Activated CD4-positive, alpha-beta memory T cell treated with anti-CD3 and anti-CD28 coated beads for 36 hours (primary cell): ENCODE measurements at regions not wholly inside any gene's neighbourhood (a gene's known extent, or its start where the extent isn't known, plus 50 kb on each side); places are given as distances from the start of the nearest gene placed in this dataset.
"Not testable (repeated sequence)": the region's sequence is repeated elsewhere in the genome, so short reads cannot be mapped to it uniquely, and the experiment has no call there.

Experiments used
- CTCF ChIA-PET: fragments of 350-600 bp; sonication (Branson Sonifier 250); formaldehyde crosslinking; loops from one replicate; lab custom pipeline; 2021; ENCODE audit warnings: antibody characterized with exemption, inconsistent platforms; lab: Charles Lee
- POLR2A ChIA-PET: fragments of 350-600 bp; sonication (Branson Sonifier 250); formaldehyde crosslinking; loops from one replicate; lab custom pipeline; 2021; ENCODE audit warnings: antibody characterized with exemption; lab: Charles Lee
- DNase-seq: peaks from one replicate; pipeline ENCODE4 v3.0.0-alpha.2; 2020
- H3K27ac Mint-ChIP-seq: one replicate; pipeline ENCODE4 v1.8.0; 2021; ENCODE audit warnings: mixed read lengths
- H3K27me3 Mint-ChIP-seq: one replicate; pipeline ENCODE4 v1.8.0; 2021; ENCODE audit warnings: mixed read lengths
- H3K36me3 Mint-ChIP-seq: one replicate; pipeline ENCODE4 v1.8.0; 2021; ENCODE audit warnings: mixed read lengths
- H3K4me1 Mint-ChIP-seq: one replicate; pipeline ENCODE4 v1.8.0; 2021; ENCODE audit warnings: low read depth, mixed read lengths
- H3K4me3 Mint-ChIP-seq: one replicate; pipeline ENCODE4 v1.8.0; 2021; ENCODE audit warnings: mild to moderate bottlenecking, mixed read lengths
- H3K9me3 Mint-ChIP-seq: one replicate; pipeline ENCODE4 v1.8.0; 2021; ENCODE audit warnings: mixed read lengths
- intact Hi-C: fragments of 100-400 bp; cut with micrococcal nuclease; formaldehyde crosslinking; loops from one replicate; pipeline ENCODE4 v1.15.1; 2023

- intact Hi-C loops = no loop called here
- Mint-ChIP-seq H3K27me3 (no peaks in the 10 kb centered on the region), H3K36me3 (no peaks in the 10 kb centered on the region), H3K9me3 (peaks cover 18% of the 10 kb centered on the region), H3K4me1 (no peaks in the 10 kb centered on the region), H3K27ac (no peak overlapping the region), H3K4me3 (no peak overlapping the region)
- ChIA-PET CTCF (no interaction called here), POLR2A (no interaction called here)
- DNase-seq = no peak
Measured at GRCh38 chr13:65593298-65593874, 1636.8 kb downstream of the PCDH9 start.

- CTCF ChIA-PET = no interaction called here
- Mint-ChIP-seq H3K27me3 (no peaks in the 10 kb centered on the region), H3K27ac (no peak overlapping the region), H3K9me3 (peaks cover 24% of the 10 kb centered on the region), H3K4me1 (no peaks in the 10 kb centered on the region), H3K36me3 (no peaks in the 10 kb centered on the region), H3K4me3 (no peak overlapping the region)
- intact Hi-C loops = no loop called here
- DNase-seq = no peak
- POLR2A ChIA-PET = no interaction called here
Measured at GRCh38 chr13:65592731-65593130, 1637.4 kb downstream of the PCDH9 start.

GRCh38 chr13:65585346-65585745 is 1644.8 kb downstream of the PCDH9 start:
- POLR2A ChIA-PET = no interaction called here
- peaks cover 27% of the 10 kb centered on the region for H3K9me3 Mint-ChIP-seq
- no peak overlapping the region for H3K27ac Mint-ChIP-seq
- no peak overlapping the region for H3K4me3 Mint-ChIP-seq
- intact Hi-C loops = no loop called here
- H3K27me3 Mint-ChIP-seq = no peaks in the 10 kb centered on the region
- no peak for DNase-seq
- H3K36me3 Mint-ChIP-seq = no peaks in the 10 kb centered on the region
- CTCF ChIA-PET = no interaction called here
- H3K4me1 Mint-ChIP-seq = no peaks in the 10 kb centered on the region

- CTCF ChIA-PET = no interaction called here
- intact Hi-C loops = no loop called here
- Mint-ChIP-seq H3K36me3 (no peaks in the 10 kb centered on the region), H3K27me3 (no peaks in the 10 kb centered on the region), H3K4me1 (no peaks in the 10 kb centered on the region), H3K4me3 (no peak overlapping the region), H3K27ac (no peak overlapping the region), H3K9me3 (peaks cover 17% of the 10 kb centered on the region)
- DNase-seq = no peak
- POLR2A ChIA-PET = no interaction called here
Measured at GRCh38 chr13:65584126-65584525, 1646.0 kb downstream of the PCDH9 start.

GRCh38 chr13:65582160-65582559 is 1648.0 kb downstream of the PCDH9 start:
- no peak overlapping the region for H3K27ac Mint-ChIP-seq
- no peaks in the 10 kb centered on the region for H3K27me3 Mint-ChIP-seq
- POLR2A ChIA-PET = no interaction called here

GRCh38 chr13:65564561-65564960 is 1665.6 kb downstream of the PCDH9 start:
- peaks cover 22% of the 10 kb centered on the region for H3K9me3 Mint-ChIP-seq
- intact Hi-C loops, H3K4me1 Mint-ChIP-seq, POLR2A ChIA-PET, H3K27ac Mint-ChIP-seq, CTCF ChIA-PET, DNase-seq, H3K4me3 Mint-ChIP-seq, H3K36me3 Mint-ChIP-seq, H3K27me3 Mint-ChIP-seq: not testable (repeated sequence)

More at GRCh38 chr13:65582160-65582559, 1648.0 kb downstream of the PCDH9 start:
- Mint-ChIP-seq H3K4me1 (no peaks in the 10 kb centered on the region), H3K9me3 (peaks cover 4% of the 10 kb centered on the region), H3K4me3 (no peak overlapping the region), H3K36me3 (no peaks in the 10 kb centered on the region)
- intact Hi-C loops = no loop called here
- DNase-seq = no peak
- CTCF ChIA-PET = no interaction called here

- Mint-ChIP-seq H3K27ac (no peak overlapping the region), H3K36me3 (no peaks in the 10 kb centered on the region), H3K4me1 (no peaks in the 10 kb centered on the region), H3K4me3 (no peak overlapping the region), H3K9me3 (peaks cover 28% of the 10 kb centered on the region), H3K27me3 (no peaks in the 10 kb centered on the region)
- CTCF ChIA-PET = no interaction called here
- intact Hi-C loops = no loop called here
- DNase-seq = no peak
- POLR2A ChIA-PET = no interaction called here
Measured at GRCh38 chr13:65562305-65562704, 1667.8 kb downstream of the PCDH9 start.

- ChIA-PET POLR2A (no interaction called here), CTCF (no interaction called here)
- Mint-ChIP-seq H3K36me3 (no peaks in the 10 kb centered on the region), H3K27me3 (no peaks in the 10 kb centered on the region), H3K4me3 (no peak overlapping the region), H3K4me1 (no peaks in the 10 kb centered on the region), H3K27ac (no peak overlapping the region), H3K9me3 (peaks cover 26% of the 10 kb centered on the region)
- no peak for DNase-seq
- intact Hi-C loops = no loop called here
Measured at GRCh38 chr13:65560936-65561335, 1669.2 kb downstream of the PCDH9 start.

GRCh38 chr13:65555962-65556361 is 1674.2 kb downstream of the PCDH9 start:
- Mint-ChIP-seq H3K27me3 (no peaks in the 10 kb centered on the region), H3K36me3 (no peaks in the 10 kb centered on the region), H3K4me1 (no peaks in the 10 kb centered on the region), H3K4me3 (no peak overlapping the region), H3K9me3 (peaks cover 32% of the 10 kb centered on the region), H3K27ac (no peak overlapping the region)
- intact Hi-C loops = no loop called here
- POLR2A ChIA-PET = no interaction called here
- no peak for DNase-seq
- CTCF ChIA-PET = no interaction called here

- Mint-ChIP-seq H3K9me3 (peaks cover 43% of the 10 kb centered on the region), H3K36me3 (no peaks in the 10 kb centered on the region), H3K27me3 (no peaks in the 10 kb centered on the region), H3K4me3 (no peak overlapping the region), H3K27ac (no peak overlapping the region), H3K4me1 (no peaks in the 10 kb centered on the region)
- intact Hi-C loops = no loop called here
- ChIA-PET POLR2A (no interaction called here), CTCF (no interaction called here)
- DNase-seq = no peak
Measured at GRCh38 chr13:65553096-65553727, 1676.9 kb downstream of the PCDH9 start.

- H3K36me3 Mint-ChIP-seq = no peaks in the 10 kb centered on the region
- DNase-seq = no peak
- H3K4me1 Mint-ChIP-seq = no peaks in the 10 kb centered on the region
- no peak overlapping the region for H3K4me3 Mint-ChIP-seq
- ChIA-PET POLR2A (no interaction called here), CTCF (no interaction called here)
- intact Hi-C loops = no loop called here
- peaks cover 44% of the 10 kb centered on the region for H3K9me3 Mint-ChIP-seq
- H3K27me3 Mint-ChIP-seq = no peaks in the 10 kb centered on the region
- H3K27ac Mint-ChIP-seq = no peak overlapping the region
Measured at GRCh38 chr13:65551208-65551607, 1678.9 kb downstream of the PCDH9 start.

GRCh38 chr13:65540175-65540574 is 1690.0 kb downstream of the PCDH9 start:
- ChIA-PET CTCF (no interaction called here), POLR2A (no interaction called here)
- intact Hi-C loops = no loop called here
- Mint-ChIP-seq H3K4me1 (no peaks in the 10 kb centered on the region), H3K9me3 (peaks cover 8% of the 10 kb centered on the region), H3K27ac (no peak overlapping the region), H3K27me3 (no peaks in the 10 kb centered on the region), H3K36me3 (no peaks in the 10 kb centered on the region), H3K4me3 (no peak overlapping the region)
- DNase-seq = no peak

GRCh38 chr13:65535370-65535769 is 1694.8 kb downstream of the PCDH9 start:
- no peaks in the 10 kb centered on the region for H3K4me1 Mint-ChIP-seq
- POLR2A ChIA-PET = no interaction called here
- H3K36me3 Mint-ChIP-seq = no peaks in the 10 kb centered on the region
- no peak overlapping the region for H3K27ac Mint-ChIP-seq
- no peaks in the 10 kb centered on the region for H3K27me3 Mint-ChIP-seq
- DNase-seq = no peak
- CTCF ChIA-PET = no interaction called here
- intact Hi-C loops = no loop called here
- H3K9me3 Mint-ChIP-seq = peaks cover 6% of the 10 kb centered on the region
- no peak overlapping the region for H3K4me3 Mint-ChIP-seq
